ENCODE measurements at regions not wholly inside any gene's neighbourhood (a gene's known extent, or its start where the extent isn't known, plus 50 kb on each side); places are given as distances from the start of the nearest gene placed in this dataset.

- no peak for TF ChIP-seq CTCF (IDR thresholded peaks at IDR 0.05)
- TF ChIP-seq POLR2AphosphoS5 (IDR thresholded peaks at IDR 0.05; ENCODE audit: low read depth, low read length): no peak
- TF ChIP-seq REST (IDR thresholded peaks at IDR 0.05; ENCODE audit: insufficient read depth in 1 of 2, low read depth in 2 of 2, low read length in 1 of 2): no peak
- TF ChIP-seq SIN3A (IDR thresholded peaks at IDR 0.05; ENCODE audit: borderline replicate concordance, insufficient read depth, low read depth, low read length): no peak
These were observed 249.7 kb downstream of the LRIG3 start for GRCh38 chr12:58670623-58671022.

Measured in Panc1 (cell line).